HG03521 (cell line): ENCODE measurements at regions not wholly inside any gene's neighbourhood (a gene's known extent, or its start where the extent isn't known, plus 50 kb on each side); places are given as distances from the start of the nearest gene placed in this dataset.

Experiments
- ATAC-seq: cut with Tn5 transposase; IDR thresholded peaks from one replicate; pipeline ENCODE4 v1.9.1; 2021; ENCODE audit warnings: mild to moderate bottlenecking, moderate library complexity; ENCODE audit not compliant: unreplicated experiment

DNA sequence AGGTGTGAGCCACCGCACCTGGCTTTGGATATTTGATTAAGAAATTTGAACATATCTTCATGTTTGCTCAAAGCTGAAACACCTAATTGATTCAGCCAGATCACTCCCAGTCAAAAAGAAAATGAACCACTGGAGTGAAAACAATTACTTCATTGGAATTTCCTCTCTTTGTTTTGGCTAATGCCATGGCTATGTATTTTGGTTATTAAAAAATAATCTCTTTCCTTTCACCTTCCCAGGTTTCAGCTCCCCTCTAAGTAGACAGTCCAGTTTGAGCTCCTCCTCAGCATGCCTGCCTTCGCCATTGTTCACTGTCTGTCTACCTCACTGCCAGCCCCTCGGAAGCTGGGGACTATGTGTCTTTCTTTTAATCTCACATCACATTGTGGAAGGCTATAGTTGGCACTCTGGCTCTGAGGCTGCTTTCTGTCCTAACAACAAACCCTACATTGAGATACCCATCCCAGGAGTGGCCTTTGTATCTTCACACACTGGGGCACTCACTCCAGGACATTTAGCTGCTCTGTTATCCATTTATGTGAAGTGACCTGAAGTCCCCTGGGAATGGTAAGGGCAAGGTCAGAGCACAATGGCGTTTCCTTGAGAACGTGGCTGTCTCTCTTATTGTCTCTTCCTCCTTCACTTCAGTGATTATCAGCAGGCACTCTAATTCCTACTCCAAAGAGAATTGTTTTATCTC lies 764.0 kb upstream of the CITED2 start:
- no peak for ATAC-seq

DNA sequence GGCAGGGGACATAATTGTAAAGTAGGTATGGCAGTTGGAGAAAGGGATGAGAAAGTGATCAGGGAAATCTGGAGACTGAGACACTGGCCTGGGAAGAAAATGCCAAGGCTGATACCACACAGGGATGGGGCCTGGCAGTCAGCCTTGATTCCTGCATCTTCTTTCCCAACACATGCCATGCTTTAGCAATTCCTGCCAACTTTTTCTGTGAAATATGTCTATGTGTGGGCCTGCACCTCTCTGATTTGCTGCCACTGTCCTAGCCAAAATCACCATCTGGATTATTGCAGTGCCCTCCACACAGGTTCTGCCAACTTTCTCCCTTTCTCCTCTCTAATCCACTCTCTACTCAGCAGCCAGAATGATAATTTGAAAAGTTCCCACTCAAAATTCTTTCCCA lies 759.8 kb upstream of the CITED2 start:
- no peak for ATAC-seq

DNA sequence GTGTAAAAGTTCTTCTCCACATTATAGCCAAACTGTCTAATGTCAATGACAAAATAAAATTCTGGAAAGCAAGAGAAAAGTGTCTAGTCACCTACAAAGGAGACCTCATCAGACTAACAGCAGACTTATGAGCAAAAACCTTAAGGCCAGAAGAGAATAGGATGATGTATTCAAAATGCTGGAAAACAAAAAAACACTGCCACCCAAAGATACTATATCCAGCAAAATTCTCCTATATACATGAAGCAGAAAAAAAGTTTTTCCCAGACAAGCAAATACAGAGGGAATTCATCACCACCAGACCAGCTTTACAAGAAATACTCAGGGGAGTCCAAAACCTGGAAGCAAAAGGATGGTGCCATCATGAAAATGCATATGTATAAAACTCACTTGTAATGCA lies 755.6 kb upstream of the CITED2 start:
- ATAC-seq, result no peak

- no peak for ATAC-seq
Measured at GRCh38 chr6:140124498-140124897, 750.0 kb upstream of the CITED2 start.

GRCh38 chr6:140108167-140108566 lies 733.7 kb upstream of the CITED2 start:
- ATAC-seq, result no peak

- no peak for ATAC-seq
Measured at GRCh38 chr6:140107216-140107615, 732.8 kb upstream of the CITED2 start.

- ATAC-seq, result no peak
Measured at GRCh38 chr6:140105857-140106256, 731.4 kb upstream of the CITED2 start.

DNA sequence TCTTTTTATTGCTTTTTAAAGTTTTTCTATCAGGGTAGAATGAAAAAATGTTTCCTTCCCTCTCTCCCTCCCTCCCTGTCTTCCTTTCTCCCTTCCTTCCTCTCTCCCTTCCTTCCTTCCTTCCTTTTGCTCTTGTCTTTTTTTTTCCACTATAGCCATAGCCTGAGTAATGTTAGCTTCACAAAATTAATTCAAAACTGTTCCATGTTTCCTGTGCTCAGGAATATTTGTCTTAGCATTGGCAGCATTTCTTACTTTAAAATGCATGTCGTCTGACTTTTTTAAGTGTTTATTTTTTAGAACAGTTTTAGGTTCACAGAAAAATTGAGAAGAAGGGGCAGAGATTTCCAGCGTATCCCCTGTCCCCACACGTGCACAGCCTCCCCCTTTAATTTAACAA lies 730.8 kb upstream of the CITED2 start:
- ATAC-seq, result no peak

GRCh38 chr6:140101818-140102217 lies 727.4 kb upstream of the CITED2 start:
- ATAC-seq, result no peak

- no peak for ATAC-seq
Measured at GRCh38 chr6:140101367-140101766, 726.9 kb upstream of the CITED2 start.

DNA sequence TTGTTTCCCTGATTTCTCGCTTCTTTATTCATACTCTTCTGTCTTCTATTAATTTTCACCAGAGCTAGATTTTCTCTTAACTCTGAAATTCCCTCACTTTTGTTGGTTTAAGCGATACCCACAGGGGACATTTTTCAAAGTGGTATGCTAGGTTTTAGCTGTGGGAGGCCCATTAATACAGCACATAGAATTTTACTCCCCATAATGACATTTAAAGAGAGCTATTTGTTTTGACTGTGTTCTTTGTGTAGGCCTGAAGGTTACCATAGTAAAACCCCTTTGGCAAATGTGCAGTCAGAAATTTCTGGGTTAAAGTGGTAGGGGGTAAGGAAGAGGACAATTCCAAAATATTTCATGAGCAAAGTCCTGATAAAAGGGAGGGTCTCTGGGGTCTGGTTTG lies 721.1 kb upstream of the CITED2 start:
- no peak for ATAC-seq

GRCh38 chr6:140091895-140092294 lies 717.4 kb upstream of the CITED2 start:
- no peak for ATAC-seq

DNA sequence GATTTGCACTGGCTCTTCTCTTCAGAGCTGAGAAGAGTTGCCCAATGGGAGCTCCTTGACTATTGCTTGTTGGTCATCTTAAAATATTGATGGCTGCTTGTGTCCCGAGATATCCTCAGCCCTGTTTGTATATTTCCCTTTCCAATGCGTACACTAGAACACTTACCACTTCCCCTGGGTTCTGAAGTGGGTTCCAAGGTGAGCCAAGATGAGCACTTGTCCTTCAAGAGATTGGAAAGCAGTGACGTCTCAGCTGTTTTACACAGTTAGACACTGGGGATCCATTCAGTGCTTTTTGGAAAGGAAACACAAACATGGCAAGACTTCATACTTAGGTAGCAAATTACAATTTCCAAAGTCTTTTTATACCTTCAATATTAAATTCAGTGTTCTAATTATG lies 716.4 kb upstream of the CITED2 start:
- ATAC-seq, result no peak

GRCh38 chr6:140083375-140083774 lies 708.9 kb upstream of the CITED2 start:
- ATAC-seq, result no peak

DNA sequence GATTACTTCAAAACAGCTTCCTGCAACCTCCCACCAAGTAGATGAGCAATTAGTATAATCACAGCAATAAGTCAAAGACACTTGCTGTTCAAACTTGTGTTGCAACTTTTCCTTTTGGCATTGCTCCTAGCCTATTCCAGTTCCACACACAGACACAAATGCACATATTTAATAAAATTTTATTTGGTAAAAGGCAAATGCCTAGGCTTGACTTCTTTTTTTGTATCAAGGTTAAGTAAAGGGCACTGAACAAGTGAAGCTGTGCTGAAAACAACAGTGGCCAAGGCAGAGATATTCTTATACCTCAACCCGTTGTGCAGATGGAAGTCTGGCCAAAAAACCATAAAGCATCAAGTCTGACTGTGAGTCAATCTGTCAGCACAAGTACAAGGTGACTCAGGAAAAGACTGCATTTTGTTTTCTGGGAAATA lies 708.4 kb upstream of the CITED2 start:
- ATAC-seq, result no peak

DNA sequence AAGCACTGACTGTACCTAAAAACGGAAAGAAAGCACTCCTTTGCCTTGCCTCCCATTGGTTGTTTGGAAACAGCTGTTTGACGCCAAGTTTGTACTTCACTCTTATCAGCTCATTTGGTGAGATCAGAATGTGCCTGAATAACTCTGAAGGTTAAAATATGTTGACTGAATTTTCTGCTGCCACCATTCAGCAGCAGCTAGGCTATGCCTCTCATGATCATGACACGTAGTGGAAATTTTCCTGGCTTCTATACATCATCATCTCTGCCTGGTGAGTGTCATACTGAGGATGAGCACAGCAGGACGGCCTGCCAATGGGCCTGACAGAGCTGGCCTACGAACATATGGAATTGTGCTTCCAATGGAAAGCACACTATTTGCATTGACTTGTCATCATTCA lies 704.9 kb upstream of the CITED2 start:
- no peak for ATAC-seq

- ATAC-seq, result no peak
Measured at GRCh38 chr6:140078561-140079125, 704.2 kb upstream of the CITED2 start.

- no peak for ATAC-seq
Measured at GRCh38 chr6:140077827-140078560, 703.5 kb upstream of the CITED2 start.

GRCh38 chr6:140076105-140076504 lies 701.7 kb upstream of the CITED2 start:
- no peak for ATAC-seq

GRCh38 chr6:140073456-140073855 lies 699.0 kb upstream of the CITED2 start:
- ATAC-seq, result no peak

GRCh38 chr6:140071601-140072062 lies 697.2 kb upstream of the CITED2 start:
- ATAC-seq, result no peak

- ATAC-seq, result no peak
Measured at GRCh38 chr6:140070846-140071473, 696.5 kb upstream of the CITED2 start.
